GM23338 (cell line): ENCODE measurements at regions not wholly inside any gene's neighbourhood (a gene's known extent, or its start where the extent isn't known, plus 50 kb on each side); places are given as distances from the start of the nearest gene placed in this dataset.

Experiments used
- ATAC-seq: fragments of 200-7000 bp; cut with Tn5 transposase; 3 replicates; pipeline ENCODE4 v1.9.1; 2020
- DNase-seq: peaks from one replicate; pipeline ENCODE4 v3.0.0-alpha.2; 2015; ENCODE audit warnings: low spot score
- H2AFZ ChIP-seq: fragments of 200-600 bp; sonication (generic); 2 replicates; pipeline ENCODE4 v1.8.0; 2016; ENCODE audit warnings: antibody characterized with exemption, mild to moderate bottlenecking, moderate library complexity
- H3F3A ChIP-seq: fragments of 200-600 bp; sonication (generic); replicated peaks from 2 replicates; pipeline ENCODE4 v1.8.0; 2017; ENCODE audit warnings: antibody characterized with exemption, mixed run types, low read depth
- H3K27ac ChIP-seq: fragments of 200-600 bp; sonication (generic); 2 replicates; pipeline ENCODE4 v1.6.1; 2016; ENCODE audit warnings: low read depth
- H3K27me3 ChIP-seq: fragments of 200-600 bp; sonication (generic); 2 replicates; pipeline ENCODE4 v1.8.0; 2016; ENCODE audit warnings: mild to moderate bottlenecking, mixed run types, moderate library complexity; ENCODE audit not compliant: insufficient read depth
- H3K36me3 ChIP-seq: fragments of 200-600 bp; sonication (generic); 2 replicates; pipeline ENCODE4 v1.8.0; 2016; ENCODE audit warnings: mild to moderate bottlenecking; ENCODE audit not compliant: insufficient read depth
- H3K4me1 ChIP-seq: fragments of 200-600 bp; sonication (generic); 2 replicates; pipeline ENCODE4 v1.8.0; 2016; ENCODE audit warnings: mild to moderate bottlenecking, moderate library complexity; ENCODE audit not compliant: insufficient read depth
- H3K4me2 ChIP-seq: fragments of 200-600 bp; sonication (generic); 2 replicates; pipeline ENCODE4 v1.7.1; 2017; ENCODE audit warnings: mixed run types
- H3K4me3 ChIP-seq: fragments of 200-600 bp; sonication (generic); 2 replicates; pipeline ENCODE4 v1.6.1; 2016; ENCODE audit warnings: mixed run types
- H3K79me2 ChIP-seq: fragments of 200-600 bp; sonication (generic); replicated peaks from 2 replicates; pipeline ENCODE4 v1.8.0; 2017; ENCODE audit warnings: mild to moderate bottlenecking; ENCODE audit not compliant: insufficient read depth
- H3K9me2 ChIP-seq: fragments of 200-600 bp; sonication (generic); 2 replicates; pipeline ENCODE4 v1.8.0; 2017; ENCODE audit not compliant: insufficient read depth
- H4K20me1 ChIP-seq: fragments of 200-600 bp; sonication (generic); replicated peaks from 2 replicates; pipeline ENCODE4 v1.8.0; 2017; ENCODE audit warnings: mild to moderate bottlenecking; ENCODE audit not compliant: insufficient read depth
- H3K27ac Mint-ChIP-seq: 2 replicates; pipeline ENCODE4 v1.8.0; 2020; ENCODE audit warnings: inconsistent platforms, mild to moderate bottlenecking, moderate library complexity, mixed read lengths
- H3K27me3 Mint-ChIP-seq: 3 replicates; pipeline ENCODE4 v1.8.0; 2022; ENCODE audit warnings: low read depth, mild to moderate bottlenecking, moderate library complexity, mixed read lengths, inconsistent platforms; ENCODE audit not compliant: insufficient read depth, poor library complexity
- H3K36me3 Mint-ChIP-seq: 3 replicates; pipeline ENCODE4 v1.8.0; 2021; ENCODE audit warnings: low read depth, mild to moderate bottlenecking, inconsistent platforms, moderate library complexity, mixed read lengths
- H3K4me1 Mint-ChIP-seq: 3 replicates; pipeline ENCODE4 v1.8.0; 2020; ENCODE audit warnings: mild to moderate bottlenecking, inconsistent platforms, mixed read lengths
- H3K4me3 Mint-ChIP-seq: 3 replicates; pipeline ENCODE4 v1.8.0; 2021; ENCODE audit warnings: moderate library complexity, mild to moderate bottlenecking, inconsistent platforms, mixed read lengths
- H3K9me3 Mint-ChIP-seq: 3 replicates; pipeline ENCODE4 v1.8.0; 2020; ENCODE audit warnings: moderate library complexity, mild to moderate bottlenecking, inconsistent platforms, mixed read lengths
- ETS1 ChIP-seq: IDR thresholded peaks from 2 replicates; pipeline ENCODE4 v1.6.1; 2016; ENCODE audit warnings: antibody characterized with exemption
- EZH2 ChIP-seq: fragments of 200-600 bp; sonication (generic); IDR thresholded peaks from one replicate; pipeline ENCODE4 v1.8.0; 2017; ENCODE audit warnings: antibody characterized with exemption, mild to moderate bottlenecking, low read depth; ENCODE audit not compliant: unreplicated experiment
- JUNB ChIP-seq: IDR thresholded peaks from one replicate; pipeline ENCODE4 v1.6.1; 2016; ENCODE audit warnings: antibody characterized with exemption; ENCODE audit not compliant: unreplicated experiment
- POLR2AphosphoS5 ChIP-seq: IDR thresholded peaks from 2 replicates; pipeline ENCODE4 v1.6.1; 2016; ENCODE audit warnings: antibody characterized with exemption, low read depth
- REST ChIP-seq: IDR thresholded peaks from one replicate; pipeline ENCODE4 v1.6.1; 2018; ENCODE audit warnings: antibody characterized with exemption; ENCODE audit not compliant: unreplicated experiment
- STAT1 ChIP-seq: IDR thresholded peaks from one replicate; pipeline ENCODE4 v1.6.1; 2016; ENCODE audit warnings: antibody characterized with exemption; ENCODE audit not compliant: unreplicated experiment
- ZNF114 ChIP-seq: fragments of 250-450 bp; sonication (Bioruptor Pico); IDR thresholded peaks from 2 replicates; pipeline ENCODE4 v1.5.0; 2020; ENCODE audit warnings: mild to moderate bottlenecking, moderate library complexity
- ZNF331 ChIP-seq: fragments of 250-450 bp; sonication (Bioruptor Pico); IDR thresholded peaks from 2 replicates; pipeline ENCODE4 v1.5.0; 2020; ENCODE audit warnings: low read depth, mild to moderate bottlenecking, moderate library complexity
- TF ChIP-seq, protein P1 (sequence below): fragments of 250-450 bp; sonication (Bioruptor Pico); IDR thresholded peaks from 2 replicates; pipeline ENCODE4 v1.5.0; 2020; ENCODE audit warnings: mild to moderate bottlenecking, moderate library complexity
- TF ChIP-seq, protein P2 (sequence below), 2 experiments: fragments of 200-600 bp in 1 of 2; sonication (generic) in 1 of 2; conservative IDR thresholded peaks; 2 replicates each; pipeline versions ENCODE4 v1.5.1 to v1.6.1; 2016 to 2017; ENCODE audit warnings: antibody characterized with exemption in 2 of 2, low read depth in 2 of 2, mild to moderate bottlenecking in 2 of 2, moderate library complexity in 1 of 2

DNA sequence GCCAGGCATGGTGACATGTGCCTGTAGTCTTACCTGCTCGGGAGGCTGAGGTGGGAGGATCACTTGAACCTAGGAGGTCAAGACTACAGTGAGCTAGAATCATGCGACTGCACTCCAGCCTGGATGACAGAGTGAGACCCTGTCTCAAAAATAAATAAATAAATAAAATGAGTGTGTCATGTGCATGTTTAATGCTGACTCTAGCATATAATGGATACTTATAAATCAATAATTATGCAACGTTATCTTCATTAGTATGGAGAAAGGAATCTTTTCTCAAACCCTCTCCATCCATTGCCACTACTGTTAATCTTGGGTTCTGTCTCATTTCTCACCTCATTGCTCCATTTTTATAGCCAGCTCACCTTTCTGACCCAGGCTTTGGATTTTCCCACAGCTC is 189.5 kb upstream of the RPL34 start:
- Histone ChIP-seq H3K79me2 (no peaks in the 10 kb centered on the region), H3K4me2 (no peak overlapping the region), H3K4me1 (no peaks in the 10 kb centered on the region), H3K9me2 (no peaks in the 10 kb centered on the region), H2AFZ (no peak overlapping the region), H3K27ac (no peak overlapping the region), H4K20me1 (no peaks in the 10 kb centered on the region; the same call in 1 of the 2 replicates), H3K27me3 (no peaks in the 10 kb centered on the region), H3K4me3 (no peak overlapping the region), H3F3A (no peaks in the 10 kb centered on the region), H3K36me3 (no peaks in the 10 kb centered on the region; the same call in 1 of the 2 replicates)
- H3K9me3 Mint-ChIP-seq = peaks cover 3% of the 10 kb centered on the region; the same call in 2 of the 3 replicates
- H3K27me3 Mint-ChIP-seq = peaks cover 2% of the 10 kb centered on the region
- ATAC-seq (no peak), DNase-seq (no peak)
- H3K36me3 Mint-ChIP-seq = no peaks in the 10 kb centered on the region
- H3K4me3 Mint-ChIP-seq = no peak overlapping the region
- no peak overlapping the region for H3K27ac Mint-ChIP-seq
- TF ChIP-seq ETS1 (no peak), EZH2 (no peak), POLR2AphosphoS5 (no peak), REST (no peak), ZNF114 (CRISPR knock-in tag) (no peak), STAT1 (no peak), JUNB (no peak)
- peaks cover 3% of the 10 kb centered on the region; the same call in 1 of the 3 replicates for H3K4me1 Mint-ChIP-seq

- no peaks in the 10 kb centered on the region for H3F3A ChIP-seq
- TF ChIP-seq STAT1 (no peak), ZNF331 (CRISPR knock-in tag) (no peak), POLR2AphosphoS5 (no peak), ZNF114 (CRISPR knock-in tag) (no peak)
- TF ChIP-seq, protein P1, sequence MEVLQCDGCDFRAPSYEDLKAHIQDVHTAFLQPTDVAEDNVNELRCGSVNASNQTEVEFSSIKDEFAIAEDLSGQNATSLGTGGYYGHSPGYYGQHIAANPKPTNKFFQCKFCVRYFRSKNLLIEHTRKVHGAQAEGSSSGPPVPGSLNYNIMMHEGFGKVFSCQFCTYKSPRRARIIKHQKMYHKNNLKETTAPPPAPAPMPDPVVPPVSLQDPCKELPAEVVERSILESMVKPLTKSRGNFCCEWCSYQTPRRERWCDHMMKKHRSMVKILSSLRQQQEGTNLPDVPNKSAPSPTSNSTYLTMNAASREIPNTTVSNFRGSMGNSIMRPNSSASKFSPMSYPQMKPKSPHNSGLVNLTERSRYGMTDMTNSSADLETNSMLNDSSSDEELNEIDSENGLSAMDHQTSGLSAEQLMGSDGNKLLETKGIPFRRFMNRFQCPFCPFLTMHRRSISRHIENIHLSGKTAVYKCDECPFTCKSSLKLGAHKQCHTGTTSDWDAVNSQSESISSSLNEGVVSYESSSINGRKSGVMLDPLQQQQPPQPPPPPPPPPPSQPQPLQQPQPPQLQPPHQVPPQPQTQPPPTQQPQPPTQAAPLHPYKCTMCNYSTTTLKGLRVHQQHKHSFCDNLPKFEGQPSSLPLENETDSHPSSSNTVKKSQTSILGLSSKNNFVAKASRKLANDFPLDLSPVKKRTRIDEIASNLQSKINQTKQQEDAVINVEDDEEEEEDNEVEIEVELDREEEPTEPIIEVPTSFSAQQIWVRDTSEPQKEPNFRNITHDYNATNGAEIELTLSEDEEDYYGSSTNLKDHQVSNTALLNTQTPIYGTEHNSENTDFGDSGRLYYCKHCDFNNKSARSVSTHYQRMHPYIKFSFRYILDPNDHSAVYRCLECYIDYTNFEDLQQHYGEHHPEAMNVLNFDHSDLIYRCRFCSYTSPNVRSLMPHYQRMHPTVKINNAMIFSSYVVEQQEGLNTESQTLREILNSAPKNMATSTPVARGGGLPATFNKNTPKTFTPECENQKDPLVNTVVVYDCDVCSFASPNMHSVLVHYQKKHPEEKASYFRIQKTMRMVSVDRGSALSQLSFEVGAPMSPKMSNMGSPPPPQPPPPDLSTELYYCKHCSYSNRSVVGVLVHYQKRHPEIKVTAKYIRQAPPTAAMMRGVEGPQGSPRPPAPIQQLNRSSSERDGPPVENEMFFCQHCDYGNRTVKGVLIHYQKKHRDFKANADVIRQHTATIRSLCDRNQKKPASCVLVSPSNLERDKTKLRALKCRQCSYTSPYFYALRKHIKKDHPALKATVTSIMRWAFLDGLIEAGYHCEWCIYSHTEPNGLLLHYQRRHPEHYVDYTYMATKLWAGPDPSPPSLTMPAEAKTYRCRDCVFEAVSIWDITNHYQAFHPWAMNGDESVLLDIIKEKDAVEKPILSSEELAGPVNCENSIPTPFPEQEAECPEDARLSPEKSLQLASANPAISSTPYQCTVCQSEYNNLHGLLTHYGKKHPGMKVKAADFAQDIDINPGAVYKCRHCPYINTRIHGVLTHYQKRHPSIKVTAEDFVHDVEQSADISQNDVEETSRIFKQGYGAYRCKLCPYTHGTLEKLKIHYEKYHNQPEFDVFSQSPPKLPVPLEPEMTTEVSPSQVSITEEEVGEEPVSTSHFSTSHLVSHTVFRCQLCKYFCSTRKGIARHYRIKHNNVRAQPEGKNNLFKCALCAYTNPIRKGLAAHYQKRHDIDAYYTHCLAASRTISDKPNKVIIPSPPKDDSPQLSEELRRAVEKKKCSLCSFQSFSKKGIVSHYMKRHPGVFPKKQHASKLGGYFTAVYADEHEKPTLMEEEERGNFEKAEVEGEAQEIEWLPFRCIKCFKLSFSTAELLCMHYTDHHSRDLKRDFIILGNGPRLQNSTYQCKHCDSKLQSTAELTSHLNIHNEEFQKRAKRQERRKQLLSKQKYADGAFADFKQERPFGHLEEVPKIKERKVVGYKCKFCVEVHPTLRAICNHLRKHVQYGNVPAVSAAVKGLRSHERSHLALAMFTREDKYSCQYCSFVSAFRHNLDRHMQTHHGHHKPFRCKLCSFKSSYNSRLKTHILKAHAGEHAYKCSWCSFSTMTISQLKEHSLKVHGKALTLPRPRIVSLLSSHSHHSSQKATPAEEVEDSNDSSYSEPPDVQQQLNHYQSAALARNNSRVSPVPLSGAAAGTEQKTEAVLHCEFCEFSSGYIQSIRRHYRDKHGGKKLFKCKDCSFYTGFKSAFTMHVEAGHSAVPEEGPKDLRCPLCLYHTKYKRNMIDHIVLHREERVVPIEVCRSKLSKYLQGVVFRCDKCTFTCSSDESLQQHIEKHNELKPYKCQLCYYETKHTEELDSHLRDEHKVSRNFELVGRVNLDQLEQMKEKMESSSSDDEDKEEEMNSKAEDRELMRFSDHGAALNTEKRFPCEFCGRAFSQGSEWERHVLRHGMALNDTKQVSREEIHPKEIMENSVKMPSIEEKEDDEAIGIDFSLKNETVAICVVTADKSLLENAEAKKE (CRISPR knock-in tag) = no peak
- TF ChIP-seq, protein P2, sequence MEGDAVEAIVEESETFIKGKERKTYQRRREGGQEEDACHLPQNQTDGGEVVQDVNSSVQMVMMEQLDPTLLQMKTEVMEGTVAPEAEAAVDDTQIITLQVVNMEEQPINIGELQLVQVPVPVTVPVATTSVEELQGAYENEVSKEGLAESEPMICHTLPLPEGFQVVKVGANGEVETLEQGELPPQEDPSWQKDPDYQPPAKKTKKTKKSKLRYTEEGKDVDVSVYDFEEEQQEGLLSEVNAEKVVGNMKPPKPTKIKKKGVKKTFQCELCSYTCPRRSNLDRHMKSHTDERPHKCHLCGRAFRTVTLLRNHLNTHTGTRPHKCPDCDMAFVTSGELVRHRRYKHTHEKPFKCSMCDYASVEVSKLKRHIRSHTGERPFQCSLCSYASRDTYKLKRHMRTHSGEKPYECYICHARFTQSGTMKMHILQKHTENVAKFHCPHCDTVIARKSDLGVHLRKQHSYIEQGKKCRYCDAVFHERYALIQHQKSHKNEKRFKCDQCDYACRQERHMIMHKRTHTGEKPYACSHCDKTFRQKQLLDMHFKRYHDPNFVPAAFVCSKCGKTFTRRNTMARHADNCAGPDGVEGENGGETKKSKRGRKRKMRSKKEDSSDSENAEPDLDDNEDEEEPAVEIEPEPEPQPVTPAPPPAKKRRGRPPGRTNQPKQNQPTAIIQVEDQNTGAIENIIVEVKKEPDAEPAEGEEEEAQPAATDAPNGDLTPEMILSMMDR (conservative IDR thresholded peaks at IDR 0.05; ENCODE audit: low read depth in 2 of 2) = no peak
Measured at GRCh38 chr4:108429662-108430061, 190.7 kb upstream of the RPL34 start.

More at GRCh38 chr4:108429662-108430061, 190.7 kb upstream of the RPL34 start:
- Histone ChIP-seq H2AFZ (no peak overlapping the region), H3K36me3 (no peaks in the 10 kb centered on the region; the same call in 1 of the 2 replicates), H3K79me2 (no peaks in the 10 kb centered on the region), H3K4me2 (no peak overlapping the region), H3K4me3 (no peak overlapping the region), H3K27me3 (no peaks in the 10 kb centered on the region), H3K4me1 (no peaks in the 10 kb centered on the region), H4K20me1 (no peaks in the 10 kb centered on the region; the same call in 1 of the 2 replicates), H3K9me2 (no peaks in the 10 kb centered on the region), H3K27ac (no peak overlapping the region)
- no peak for ATAC-seq
- Mint-ChIP-seq H3K9me3 (peaks cover under 1% of the 10 kb centered on the region; the same call in 2 of the 3 replicates), H3K27me3 (peaks cover 2% of the 10 kb centered on the region), H3K36me3 (no peaks in the 10 kb centered on the region), H3K4me1 (peaks cover 3% of the 10 kb centered on the region; the same call in 1 of the 3 replicates), H3K27ac (no peak overlapping the region), H3K4me3 (no peak overlapping the region)
- no peak for DNase-seq
